Neural progenitor cell (in vitro differentiated cells): ENCODE measurements at regions not wholly inside any gene's neighbourhood (a gene's known extent, or its start where the extent isn't known, plus 50 kb on each side); places are given as distances from the start of the nearest gene placed in this dataset.

ENCODE experiments used
- DNase-seq: peaks from one replicate; pipeline ENCODE4 v3.0.0-alpha.2; 2016; ENCODE audit warnings: low spot score
- H2AFZ ChIP-seq: fragments of 200-600 bp; sonication (generic); replicated peaks from 2 replicates; pipeline ENCODE4 v1.6.1; 2016; ENCODE audit warnings: antibody characterized with exemption
- H3F3A ChIP-seq: fragments of 200-600 bp; sonication (generic); 2 replicates; pipeline ENCODE4 v1.6.1; 2016; ENCODE audit warnings: antibody characterized with exemption, low read depth
- H3K27ac ChIP-seq: fragments of 200-600 bp; sonication (generic); 2 replicates; pipeline ENCODE4 v1.5.1; 2016; ENCODE audit warnings: mild to moderate bottlenecking
- H3K27me3 ChIP-seq: fragments of 200-600 bp; sonication (generic); 2 replicates; pipeline ENCODE4 v1.6.1; 2016; ENCODE audit warnings: mild to moderate bottlenecking, moderate library complexity
- H3K36me3 ChIP-seq: fragments of 200-600 bp; sonication (generic); 2 replicates; pipeline ENCODE4 v1.5.1; 2016
- H3K4me1 ChIP-seq: fragments of 200-600 bp; sonication (generic); 2 replicates; pipeline ENCODE4 v1.6.1; 2016; ENCODE audit warnings: mixed run types
- H3K4me2 ChIP-seq: fragments of 200-600 bp; sonication (generic); 2 replicates; pipeline ENCODE4 v1.6.1; 2016
- H3K4me3 ChIP-seq: fragments of 200-600 bp; sonication (generic); 2 replicates; pipeline ENCODE4 v1.5.1; 2016
- H3K79me2 ChIP-seq: fragments of 200-600 bp; sonication (generic); 2 replicates; pipeline ENCODE4 v1.6.1; 2016; ENCODE audit warnings: low read depth
- H3K9ac ChIP-seq: fragments of 200-600 bp; sonication (generic); 2 replicates; pipeline ENCODE4 v1.6.1; 2016
- H3K9me3 ChIP-seq: fragments of 200-600 bp; sonication (generic); 2 replicates; pipeline ENCODE4 v1.5.1; 2016; ENCODE audit warnings: low read depth
- H4K20me1 ChIP-seq: fragments of 200-600 bp; sonication (generic); 2 replicates; pipeline ENCODE4 v1.6.1; 2016; ENCODE audit warnings: low read depth
- H3K27ac Mint-ChIP-seq: 3 replicates; pipeline ENCODE4 v1.8.0; 2021; ENCODE audit warnings: mixed read lengths
- H3K27me3 Mint-ChIP-seq: 2 replicates; pipeline ENCODE4 v1.8.0; 2022; ENCODE audit warnings: low read depth, mild to moderate bottlenecking, inconsistent platforms, moderate library complexity, mixed read lengths; ENCODE audit not compliant: insufficient read depth
- H3K36me3 Mint-ChIP-seq: 3 replicates; pipeline ENCODE4 v1.8.0; 2021; ENCODE audit warnings: mixed read lengths
- H3K4me1 Mint-ChIP-seq: 3 replicates; pipeline ENCODE4 v1.8.0; 2021; ENCODE audit warnings: mixed read lengths
- H3K4me3 Mint-ChIP-seq: 3 replicates; pipeline ENCODE4 v1.8.0; 2021; ENCODE audit warnings: mild to moderate bottlenecking, moderate library complexity, mixed read lengths
- H3K9me3 Mint-ChIP-seq: 3 replicates; pipeline ENCODE4 v1.8.0; 2020; ENCODE audit warnings: mixed read lengths
- CTCF ChIP-seq: fragments of 200-600 bp; sonication (generic); IDR thresholded peaks from 2 replicates; pipeline ENCODE4 v1.5.1; 2017; ENCODE audit warnings: antibody characterized with exemption, mild to moderate bottlenecking
- EZH2 ChIP-seq: fragments of 200-600 bp; sonication (generic); IDR thresholded peaks from 2 replicates; pipeline ENCODE4 v1.6.1; 2017; ENCODE audit warnings: antibody characterized with exemption, mild to moderate bottlenecking, moderate library complexity
- EZH2phosphoT487 ChIP-seq: fragments of 200-600 bp; sonication (generic); IDR thresholded peaks from 2 replicates; pipeline ENCODE4 v1.6.1; 2017; ENCODE audit warnings: antibody characterized with exemption

- TF ChIP-seq EZH2 (no peak), EZH2phosphoT487 (no peak), CTCF (no peak)
- no peaks in the 10 kb centered on the region for H3K36me3 ChIP-seq
These were observed 87.1 kb downstream of the CCR1 start for GRCh38 chr3:46120983-46121382.

GRCh38 chr3:46119709-46120498, 88.2 kb downstream of the CCR1 start:
- TF ChIP-seq CTCF, result no peak
- TF ChIP-seq EZH2phosphoT487, result no peak
- TF ChIP-seq EZH2, result no peak
- no peak for DNase-seq
- no peak overlapping the region for H3K27ac Mint-ChIP-seq

More at GRCh38 chr3:46120983-46121382, 87.1 kb downstream of the CCR1 start:
- Histone ChIP-seq H3K79me2 (no peaks in the 10 kb centered on the region), H3K4me1 (peaks cover 16% of the 10 kb centered on the region), H3K9me3 (no peaks in the 10 kb centered on the region), H3K27ac (no peak overlapping the region), H3K4me3 (no peak overlapping the region), H3F3A (no peaks in the 10 kb centered on the region), H3K4me2 (no peak overlapping the region), H3K27me3 (no peaks in the 10 kb centered on the region), H4K20me1 (no peaks in the 10 kb centered on the region), H2AFZ (no peak overlapping the region), H3K9ac (no peak overlapping the region)
- peaks cover 2% of the 10 kb centered on the region for H3K27me3 Mint-ChIP-seq
- H3K9me3 Mint-ChIP-seq, result no peaks in the 10 kb centered on the region
- DNase-seq, result no peak
- no peak overlapping the region for H3K27ac Mint-ChIP-seq
- peaks cover 9% of the 10 kb centered on the region for H3K4me1 Mint-ChIP-seq
- H3K36me3 Mint-ChIP-seq, result no peaks in the 10 kb centered on the region
- H3K4me3 Mint-ChIP-seq, result no peak overlapping the region

GRCh38 chr3:46119253-46119652, 88.9 kb downstream of the CCR1 start:
- DNase-seq, result no peak
- Histone ChIP-seq H3K4me1 (peaks cover 21% of the 10 kb centered on the region), H4K20me1 (no peaks in the 10 kb centered on the region), H3K4me3 (no peak overlapping the region), H3K79me2 (no peaks in the 10 kb centered on the region), H3K4me2 (no peak overlapping the region), H3K9ac (no peak overlapping the region), H3F3A (no peaks in the 10 kb centered on the region), H3K36me3 (no peaks in the 10 kb centered on the region), H2AFZ (no peak overlapping the region), H3K9me3 (no peaks in the 10 kb centered on the region), H3K27me3 (no peaks in the 10 kb centered on the region), H3K27ac (no peak overlapping the region)
- H3K27ac Mint-ChIP-seq, result no peak overlapping the region
- no peak overlapping the region for H3K4me3 Mint-ChIP-seq
- no peaks in the 10 kb centered on the region for H3K9me3 Mint-ChIP-seq
- peaks cover 3% of the 10 kb centered on the region for H3K4me1 Mint-ChIP-seq
- H3K36me3 Mint-ChIP-seq, result no peaks in the 10 kb centered on the region
- H3K27me3 Mint-ChIP-seq, result peaks cover 2% of the 10 kb centered on the region
- TF ChIP-seq EZH2 (no peak), CTCF (no peak), EZH2phosphoT487 (no peak)

More at GRCh38 chr3:46119709-46120498, 88.2 kb downstream of the CCR1 start:
- Histone ChIP-seq H3K9ac (no peak overlapping the region), H3F3A (no peaks in the 10 kb centered on the region), H2AFZ (no peak overlapping the region), H3K4me3 (no peak overlapping the region), H3K79me2 (no peaks in the 10 kb centered on the region), H3K9me3 (no peaks in the 10 kb centered on the region), H4K20me1 (no peaks in the 10 kb centered on the region), H3K36me3 (no peaks in the 10 kb centered on the region), H3K27me3 (no peaks in the 10 kb centered on the region), H3K4me2 (no peak overlapping the region), H3K27ac (no peak overlapping the region), H3K4me1 (peaks cover 26% of the 10 kb centered on the region)
- Mint-ChIP-seq H3K27me3 (peaks cover 2% of the 10 kb centered on the region), H3K9me3 (no peaks in the 10 kb centered on the region), H3K4me1 (peaks cover 9% of the 10 kb centered on the region), H3K4me3 (no peak overlapping the region), H3K36me3 (no peaks in the 10 kb centered on the region)
